ENCODE measurements at regions not wholly inside any gene's neighbourhood (a gene's known extent, or its start where the extent isn't known, plus 50 kb on each side); places are given as distances from the start of the nearest gene placed in this dataset.

DNA sequence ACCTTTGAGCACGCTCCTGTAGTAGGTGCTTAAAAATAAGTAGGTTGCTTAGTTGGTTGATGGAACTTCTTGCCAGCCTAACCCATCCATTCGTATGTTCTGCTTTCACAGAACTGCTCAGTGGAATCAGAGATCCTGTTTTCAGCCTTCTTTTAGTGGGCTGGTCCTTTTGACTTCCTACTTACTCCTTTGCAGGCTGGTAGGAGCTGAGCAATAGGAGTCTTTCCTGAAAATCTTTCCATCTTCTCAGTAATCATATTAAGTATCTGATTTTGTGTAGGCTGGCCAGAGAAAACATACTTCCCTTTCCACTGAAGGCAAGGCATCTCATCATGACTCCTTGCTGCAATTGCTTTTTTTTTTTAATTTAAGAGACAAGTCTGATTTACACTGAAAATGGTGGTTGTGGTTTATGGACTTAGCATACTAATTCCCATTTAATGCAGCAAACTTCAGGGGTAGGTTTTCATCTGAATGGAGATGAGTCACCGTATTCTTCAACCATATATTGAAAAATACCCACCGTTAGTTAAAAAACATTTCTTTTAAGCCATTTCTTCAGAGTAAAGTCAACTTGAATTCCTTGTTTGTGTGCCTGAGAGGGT, 208.0 kb downstream of the ZNF365 start:
- 31 to 41% methylated on average over 4 of the region's 4 CpGs for WGBS, 2 experiments (ENCODE audit: low coverage in 1 of 2, low lambda C conversion rate in 2 of 2, missing lambda C conversion rate in 2 of 2)
- H3K4me1 ChIP-seq (ENCODE audit: insufficient read depth), result peaks cover 85% of the 10 kb centered on the region
- in situ Hi-C loops (cut with MboI), result no loop called here

GRCh38 chr10:62582804-62583208, 208.6 kb downstream of the ZNF365 start:
- H3K27ac ChIP-seq, result peak overlapping the region; percentile 91
- peak overlapping the region; percentile 55 for H3K9ac ChIP-seq
- H3K4me1 ChIP-seq (ENCODE audit: insufficient read depth), result peaks cover 82% of the 10 kb centered on the region
- no peaks in the 10 kb centered on the region for H3K27me3 ChIP-seq (replicated peaks; ENCODE audit: insufficient read depth)
- peaks cover 68% of the 10 kb centered on the region for H3F3A ChIP-seq (ENCODE audit: insufficient read depth)
- no peaks in the 10 kb centered on the region for H4K20me1 ChIP-seq (ENCODE audit: insufficient read depth)
- H3K9me3 ChIP-seq (ENCODE audit: low read depth), result no peaks in the 10 kb centered on the region
- H3K4me2 ChIP-seq (ENCODE audit: unreplicated experiment), result peak overlapping the region; percentile 76
- H3K4me3 ChIP-seq, result peak overlapping the region; percentile 21
- no peaks in the 10 kb centered on the region for H3K79me2 ChIP-seq (ENCODE audit: insufficient read depth)
- H2AFZ ChIP-seq, result peak overlapping the region; percentile 31
- no peaks in the 10 kb centered on the region for H3K9me2 ChIP-seq (ENCODE audit: insufficient read depth)
- 0 to 1% methylated on average over 7 of the region's 7 CpGs for WGBS, 2 experiments (ENCODE audit: low coverage in 1 of 2, low lambda C conversion rate in 2 of 2, missing lambda C conversion rate in 2 of 2)
- in situ Hi-C loops (cut with MboI), result no loop called here
- TF ChIP-seq EZH2phosphoT487 (IDR thresholded peaks at IDR 0.05; ENCODE audit: insufficient read depth, low read depth), result no peak
- TF ChIP-seq EZH2 (IDR thresholded peaks at IDR 0.05; ENCODE audit: insufficient read depth, poor library complexity, severe bottlenecking), result no peak
- DNase-seq, result peak; percentile 97
- H3K36me3 ChIP-seq (ENCODE audit: low read depth), result no peaks in the 10 kb centered on the region

More for the DNA sequence above, 208.0 kb downstream of the ZNF365 start:
- H3F3A ChIP-seq (ENCODE audit: insufficient read depth), result peaks cover 74% of the 10 kb centered on the region
- H3K4me2 ChIP-seq (ENCODE audit: unreplicated experiment), result peak overlapping the region; percentile 76
- peak overlapping the region; percentile 55 for H3K9ac ChIP-seq
- no peaks in the 10 kb centered on the region for H3K79me2 ChIP-seq (ENCODE audit: insufficient read depth)
- H3K9me2 ChIP-seq (ENCODE audit: insufficient read depth), result no peaks in the 10 kb centered on the region
- peak; percentile 73 for DNase-seq
- H3K4me3 ChIP-seq, result peak overlapping the region; percentile 14
- H3K27ac ChIP-seq, result peak overlapping the region; percentile 91
- no peaks in the 10 kb centered on the region for H3K36me3 ChIP-seq (ENCODE audit: low read depth)
- no peaks in the 10 kb centered on the region for H4K20me1 ChIP-seq (ENCODE audit: insufficient read depth)
- TF ChIP-seq EZH2phosphoT487 (IDR thresholded peaks at IDR 0.05; ENCODE audit: insufficient read depth, low read depth) (no peak), EZH2 (IDR thresholded peaks at IDR 0.05; ENCODE audit: insufficient read depth, poor library complexity, severe bottlenecking) (no peak)
- H2AFZ ChIP-seq, result peak overlapping the region; percentile 31
- H3K27me3 ChIP-seq (replicated peaks; ENCODE audit: insufficient read depth), result no peaks in the 10 kb centered on the region
- no peaks in the 10 kb centered on the region for H3K9me3 ChIP-seq (ENCODE audit: low read depth)

DNA sequence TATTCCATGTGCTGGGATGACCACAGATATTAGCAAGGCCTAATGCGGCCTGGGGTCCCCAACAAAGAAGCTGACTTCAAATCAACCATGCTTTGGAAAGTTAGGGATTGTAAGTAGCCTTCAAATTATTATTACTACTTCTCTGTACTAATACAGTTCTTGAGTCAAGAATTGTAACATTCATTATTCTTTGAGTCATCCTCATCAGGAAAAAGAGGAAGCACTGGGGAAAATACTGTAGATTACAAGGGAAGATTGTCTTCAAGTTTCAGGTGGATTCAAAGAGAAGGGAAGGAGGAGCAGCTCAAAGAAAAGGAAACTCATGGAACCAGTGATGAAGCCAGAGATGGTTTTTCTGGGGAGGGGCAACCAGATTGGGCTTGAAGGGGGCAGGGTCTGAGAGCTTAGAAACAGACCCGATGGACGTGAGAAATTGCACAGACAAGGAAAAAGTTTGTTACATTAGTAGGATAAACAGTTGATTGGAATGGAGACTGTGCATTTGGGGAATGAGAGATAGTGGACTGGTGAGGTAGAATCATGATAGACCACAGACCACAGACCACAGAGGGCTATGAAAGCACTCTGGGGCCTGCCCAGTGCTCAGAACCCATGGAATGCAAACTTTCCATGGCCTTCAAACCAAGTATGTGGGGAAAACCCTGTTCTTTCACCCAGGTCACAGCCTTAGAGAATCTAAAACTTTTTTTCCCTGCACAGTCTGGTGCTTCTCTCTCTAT, 209.9 kb downstream of the ZNF365 start:
- H3K27me3 ChIP-seq (replicated peaks; ENCODE audit: insufficient read depth), result no peaks in the 10 kb centered on the region
- H3K36me3 ChIP-seq (ENCODE audit: low read depth), result no peaks in the 10 kb centered on the region
- in situ Hi-C loops (cut with MboI), result no loop called here
- H3K9ac ChIP-seq, result peak overlapping the region; percentile 36; the same call in 1 of the 2 replicates
- H3K9me3 ChIP-seq (ENCODE audit: low read depth), result no peaks in the 10 kb centered on the region
- TF ChIP-seq EZH2 (IDR thresholded peaks at IDR 0.05; ENCODE audit: insufficient read depth, poor library complexity, severe bottlenecking) (no peak), EZH2phosphoT487 (IDR thresholded peaks at IDR 0.05; ENCODE audit: insufficient read depth, low read depth) (0 out of 2 replicates have a peak, but pooled peaks have one; percentile 50)
- no peaks in the 10 kb centered on the region for H3K9me2 ChIP-seq (ENCODE audit: insufficient read depth)
- 0 out of 2 replicates have a peak overlapping the region, but pooled peaks have one; percentile 21 for H3K4me3 ChIP-seq
- no peaks in the 10 kb centered on the region for H3K79me2 ChIP-seq (ENCODE audit: insufficient read depth)
- no peaks in the 10 kb centered on the region for H4K20me1 ChIP-seq (ENCODE audit: insufficient read depth)
- WGBS, 2 experiments (ENCODE audit: low coverage in 1 of 2, low lambda C conversion rate in 2 of 2, missing lambda C conversion rate in 2 of 2), result 36 to 43% methylated on average over 3 of the region's 3 CpGs
- peak overlapping the region; percentile 91 for H3K27ac ChIP-seq
- H3K4me1 ChIP-seq (ENCODE audit: insufficient read depth), result peaks cover 69% of the 10 kb centered on the region
- no peak overlapping the region for H2AFZ ChIP-seq
- DNase-seq, result peak; percentile 86
- peak overlapping the region; percentile 57 for H3K4me2 ChIP-seq (ENCODE audit: unreplicated experiment)
- H3F3A ChIP-seq (ENCODE audit: insufficient read depth), result peaks cover 56% of the 10 kb centered on the region

- WGBS, 2 experiments (ENCODE audit: low coverage in 1 of 2, low lambda C conversion rate in 2 of 2, missing lambda C conversion rate in 2 of 2), result 53 to 54% methylated on average over 2 of the region's 2 CpGs
- Histone ChIP-seq H3K4me2 (ENCODE audit: unreplicated experiment) (peak overlapping the region; percentile 57), H3K9ac (no peak overlapping the region), H2AFZ (no peak overlapping the region), H4K20me1 (ENCODE audit: insufficient read depth) (no peaks in the 10 kb centered on the region), H3K9me2 (ENCODE audit: insufficient read depth) (no peaks in the 10 kb centered on the region), H3K27me3 (replicated peaks; ENCODE audit: insufficient read depth) (no peaks in the 10 kb centered on the region), H3F3A (ENCODE audit: insufficient read depth) (peaks cover 49% of the 10 kb centered on the region), H3K4me3 (no peak overlapping the region), H3K36me3 (ENCODE audit: low read depth) (no peaks in the 10 kb centered on the region), H3K79me2 (ENCODE audit: insufficient read depth) (no peaks in the 10 kb centered on the region), H3K27ac (peak overlapping the region; percentile 91), H3K4me1 (ENCODE audit: insufficient read depth) (peaks cover 66% of the 10 kb centered on the region), H3K9me3 (ENCODE audit: low read depth) (no peaks in the 10 kb centered on the region)
- TF ChIP-seq EZH2 (IDR thresholded peaks at IDR 0.05; ENCODE audit: insufficient read depth, poor library complexity, severe bottlenecking), result no peak
- no peak for TF ChIP-seq EZH2phosphoT487 (IDR thresholded peaks at IDR 0.05; ENCODE audit: insufficient read depth, low read depth)
- peak; percentile 41 for DNase-seq
- in situ Hi-C loops (cut with MboI), result no loop called here
Observed at GRCh38 chr10:62584731-62585130, 210.6 kb downstream of the ZNF365 start.

Measured in GM23248 (cell line).